Activated CD4-positive, alpha-beta T cell treated with anti-CD3 and anti-CD28 coated beads for 36 hours (primary cell): ENCODE measurements at regions not wholly inside any gene's neighbourhood (a gene's known extent, or its start where the extent isn't known, plus 50 kb on each side); places are given as distances from the start of the nearest gene placed in this dataset.

Source experiments
- ATAC-seq: fragments of 200-7000 bp; cut with Tn5 transposase; one replicate; pipeline ENCODE4 v1.10.0; 2021; ENCODE audit warnings: mild to moderate bottlenecking, moderate library complexity
- CTCF ChIA-PET: fragments of 350-600 bp; sonication (Branson Sonifier 250); formaldehyde crosslinking; loops from one replicate; lab custom pipeline; 2021; ENCODE audit warnings: antibody characterized with exemption; lab: Charles Lee
- POLR2A ChIA-PET: fragments of 350-600 bp; sonication (Branson Sonifier 250); formaldehyde crosslinking; loops from one replicate; lab custom pipeline; 2021; ENCODE audit warnings: antibody characterized with exemption, inconsistent platforms; lab: Charles Lee
- DNase-seq: peaks from one replicate; pipeline ENCODE4 v3.0.0-alpha.2; 2020
- H3K27ac Mint-ChIP-seq: one replicate; pipeline ENCODE4 v1.8.0; 2021; ENCODE audit warnings: mixed read lengths
- H3K27me3 Mint-ChIP-seq: one replicate; pipeline ENCODE4 v1.8.0; 2021; ENCODE audit warnings: mixed read lengths
- H3K36me3 Mint-ChIP-seq: one replicate; pipeline ENCODE4 v1.8.0; 2021; ENCODE audit warnings: low read depth, mixed read lengths
- H3K4me1 Mint-ChIP-seq: one replicate; pipeline ENCODE4 v1.8.0; 2021; ENCODE audit warnings: mixed read lengths
- H3K4me3 Mint-ChIP-seq: one replicate; pipeline ENCODE4 v1.8.0; 2021; ENCODE audit warnings: mild to moderate bottlenecking, moderate library complexity, mixed read lengths
- H3K9me3 Mint-ChIP-seq: one replicate; pipeline ENCODE4 v1.8.0; 2021; ENCODE audit warnings: low read depth, mixed read lengths
- intact Hi-C, 2 experiments: fragments of 100-400 bp; cut with DNase I in 1 of 2; cut with micrococcal nuclease in 1 of 2; formaldehyde crosslinking; loops; one replicate each; pipeline versions ENCODE4 v1.14.2 to v1.15.1; 2022 to 2024; cut with DNase I, micrococcal nuclease

- DNase-seq (no peak), ATAC-seq (no peak)
- intact Hi-C loops, result no loop called here
- Mint-ChIP-seq H3K4me1 (no peaks in the 10 kb centered on the region), H3K9me3 (peaks cover 2% of the 10 kb centered on the region), H3K4me3 (no peak overlapping the region), H3K36me3 (no peaks in the 10 kb centered on the region), H3K27ac (no peak overlapping the region), H3K27me3 (no peaks in the 10 kb centered on the region)
- CTCF ChIA-PET, result no interaction called here
- POLR2A ChIA-PET, result no interaction called here
Observed at GRCh38 chr5:18882154-18882553, 1105.8 kb downstream of the CDH18 start.

GRCh38 chr5:18888821-18889220 is 1099.2 kb downstream of the CDH18 start:
- Mint-ChIP-seq H3K27ac (no peak overlapping the region), H3K27me3 (no peaks in the 10 kb centered on the region), H3K9me3 (peaks cover 2% of the 10 kb centered on the region), H3K36me3 (no peaks in the 10 kb centered on the region), H3K4me3 (no peak overlapping the region), H3K4me1 (no peaks in the 10 kb centered on the region)
- ChIA-PET CTCF (no interaction called here), POLR2A (interaction anchor here (0.6 kb wide), 1 partner anchor 1114 kb away, joined by 9 read pairs; no protein-coding TSS in a partner anchor)
- DNase-seq, result no peak
- intact Hi-C loops, result no loop called here
- no peak for ATAC-seq

GRCh38 chr5:18900644-18901043 is 1087.4 kb downstream of the CDH18 start:
- no peak overlapping the region for H3K27ac Mint-ChIP-seq
- no peak for ATAC-seq

GRCh38 chr5:18920966-18921365 is 1067.0 kb downstream of the CDH18 start:
- intact Hi-C loops, result no loop called here
- POLR2A ChIA-PET, result no interaction called here

More at GRCh38 chr5:18900644-18901043, 1087.4 kb downstream of the CDH18 start:
- peaks cover 3% of the 10 kb centered on the region for H3K9me3 Mint-ChIP-seq
- H3K36me3 Mint-ChIP-seq, result no peaks in the 10 kb centered on the region
- no peak overlapping the region for H3K4me3 Mint-ChIP-seq
- ChIA-PET CTCF (no interaction called here), POLR2A (no interaction called here)
- intact Hi-C loops, result no loop called here
- no peaks in the 10 kb centered on the region for H3K27me3 Mint-ChIP-seq
- no peak for DNase-seq
- no peaks in the 10 kb centered on the region for H3K4me1 Mint-ChIP-seq

GRCh38 chr5:18932081-18932480 is 1055.9 kb downstream of the CDH18 start:
- intact Hi-C loops, result no loop called here
- CTCF ChIA-PET, result interaction anchor here (0.7 kb wide), 1 partner anchor 236 kb away, joined by 3 read pairs; no protein-coding TSS in a partner anchor
- DNase-seq, result no peak
- H3K27me3 Mint-ChIP-seq, result no peaks in the 10 kb centered on the region
- POLR2A ChIA-PET, result no interaction called here
- no peaks in the 10 kb centered on the region for H3K4me1 Mint-ChIP-seq
- peaks cover 4% of the 10 kb centered on the region for H3K9me3 Mint-ChIP-seq
- H3K4me3 Mint-ChIP-seq, result no peak overlapping the region
- ATAC-seq, result no peak
- H3K36me3 Mint-ChIP-seq, result no peaks in the 10 kb centered on the region
- H3K27ac Mint-ChIP-seq, result no peak overlapping the region

More at GRCh38 chr5:18920966-18921365, 1067.0 kb downstream of the CDH18 start:
- ATAC-seq (no peak), DNase-seq (no peak)
- Mint-ChIP-seq H3K9me3 (no peaks in the 10 kb centered on the region), H3K27ac (no peak overlapping the region), H3K36me3 (no peaks in the 10 kb centered on the region), H3K4me1 (no peaks in the 10 kb centered on the region), H3K27me3 (no peaks in the 10 kb centered on the region), H3K4me3 (no peak overlapping the region)
- CTCF ChIA-PET, result no interaction called here

GRCh38 chr5:18944771-18945170 is 1043.2 kb downstream of the CDH18 start:
- Mint-ChIP-seq H3K9me3 (peaks cover 1% of the 10 kb centered on the region), H3K36me3 (no peaks in the 10 kb centered on the region), H3K27me3 (no peaks in the 10 kb centered on the region), H3K4me3 (no peak overlapping the region), H3K4me1 (no peaks in the 10 kb centered on the region), H3K27ac (no peak overlapping the region)
- ChIA-PET CTCF (no interaction called here), POLR2A (no interaction called here)
- intact Hi-C loops, result no loop called here
- ATAC-seq (no peak), DNase-seq (no peak)

- Mint-ChIP-seq H3K4me1 (no peaks in the 10 kb centered on the region), H3K36me3 (no peaks in the 10 kb centered on the region), H3K9me3 (peaks cover 11% of the 10 kb centered on the region), H3K4me3 (no peak overlapping the region), H3K27ac (no peak overlapping the region), H3K27me3 (no peaks in the 10 kb centered on the region)
- DNase-seq (no peak), ATAC-seq (no peak)
- CTCF ChIA-PET, result no interaction called here
- intact Hi-C loops, result no loop called here
- POLR2A ChIA-PET, result no interaction called here
Observed at GRCh38 chr5:18954239-18954638, 1033.8 kb downstream of the CDH18 start.

- intact Hi-C loops, result no loop called here
- CTCF ChIA-PET, result no interaction called here
- no peaks in the 10 kb centered on the region for H3K36me3 Mint-ChIP-seq
- no peak overlapping the region for H3K4me3 Mint-ChIP-seq
- POLR2A ChIA-PET, result no interaction called here
- DNase-seq (no peak), ATAC-seq (no peak)
- H3K4me1 Mint-ChIP-seq, result no peaks in the 10 kb centered on the region
- H3K27me3 Mint-ChIP-seq, result no peaks in the 10 kb centered on the region
- no peak overlapping the region for H3K27ac Mint-ChIP-seq
- H3K9me3 Mint-ChIP-seq, result peaks cover 5% of the 10 kb centered on the region
Observed at GRCh38 chr5:18959535-18959934, 1028.5 kb downstream of the CDH18 start.

- no peaks in the 10 kb centered on the region for H3K4me1 Mint-ChIP-seq
- H3K9me3 Mint-ChIP-seq, result peaks cover 6% of the 10 kb centered on the region
- no peak overlapping the region for H3K4me3 Mint-ChIP-seq
- H3K36me3 Mint-ChIP-seq, result no peaks in the 10 kb centered on the region
- ChIA-PET POLR2A (no interaction called here), CTCF (no interaction called here)
- ATAC-seq (no peak), DNase-seq (no peak)
- no peak overlapping the region for H3K27ac Mint-ChIP-seq
- intact Hi-C loops, result no loop called here
- no peaks in the 10 kb centered on the region for H3K27me3 Mint-ChIP-seq
Observed at GRCh38 chr5:18961234-18961633, 1026.8 kb downstream of the CDH18 start.

GRCh38 chr5:18965893-18966292 is 1022.1 kb downstream of the CDH18 start:
- CTCF ChIA-PET, result no interaction called here
- no peak overlapping the region for H3K27ac Mint-ChIP-seq

GRCh38 chr5:18967637-18968036 is 1020.4 kb downstream of the CDH18 start:
- H3K27ac Mint-ChIP-seq, result no peak overlapping the region
- no peaks in the 10 kb centered on the region for H3K36me3 Mint-ChIP-seq
- intact Hi-C loops, result no loop called here
- H3K4me3 Mint-ChIP-seq, result no peak overlapping the region
- ATAC-seq (no peak), DNase-seq (no peak)
- peaks cover 3% of the 10 kb centered on the region for H3K9me3 Mint-ChIP-seq
- ChIA-PET CTCF (interaction anchor here (0.6 kb wide), 1 partner anchor 1194 kb away, joined by 3 read pairs; no protein-coding TSS in a partner anchor), POLR2A (no interaction called here)
- no peaks in the 10 kb centered on the region for H3K27me3 Mint-ChIP-seq
- H3K4me1 Mint-ChIP-seq, result no peaks in the 10 kb centered on the region

More at GRCh38 chr5:18965893-18966292, 1022.1 kb downstream of the CDH18 start:
- POLR2A ChIA-PET, result no interaction called here
- no peaks in the 10 kb centered on the region for H3K4me1 Mint-ChIP-seq
- DNase-seq (no peak), ATAC-seq (no peak)
- H3K36me3 Mint-ChIP-seq, result no peaks in the 10 kb centered on the region
- peaks cover 1% of the 10 kb centered on the region for H3K9me3 Mint-ChIP-seq
- H3K4me3 Mint-ChIP-seq, result no peak overlapping the region
- no peaks in the 10 kb centered on the region for H3K27me3 Mint-ChIP-seq
- intact Hi-C loops, result no loop called here

- Mint-ChIP-seq H3K4me3 (no peak overlapping the region), H3K4me1 (no peaks in the 10 kb centered on the region), H3K27me3 (no peaks in the 10 kb centered on the region), H3K36me3 (no peaks in the 10 kb centered on the region), H3K27ac (no peak overlapping the region), H3K9me3 (peaks cover 3% of the 10 kb centered on the region)
- intact Hi-C loops, result no loop called here
- ATAC-seq (no peak), DNase-seq (no peak)
- CTCF ChIA-PET, result no interaction called here
- POLR2A ChIA-PET, result no interaction called here
Observed at GRCh38 chr5:18968966-18969365, 1019.0 kb downstream of the CDH18 start.

- Mint-ChIP-seq H3K36me3 (no peaks in the 10 kb centered on the region), H3K27ac (no peak overlapping the region), H3K4me1 (no peaks in the 10 kb centered on the region), H3K27me3 (no peaks in the 10 kb centered on the region), H3K9me3 (peaks cover 3% of the 10 kb centered on the region), H3K4me3 (no peak overlapping the region)
- intact Hi-C loops, result no loop called here
- CTCF ChIA-PET, result no interaction called here
- POLR2A ChIA-PET, result no interaction called here
- ATAC-seq (no peak), DNase-seq (no peak)
Observed at GRCh38 chr5:18970000-18970399, 1018.0 kb downstream of the CDH18 start.
